B cell (primary cell): ENCODE measurements at regions not wholly inside any gene's neighbourhood (a gene's known extent, or its start where the extent isn't known, plus 50 kb on each side); places are given as distances from the start of the nearest gene placed in this dataset.

Source experiments
- ATAC-seq: fragments of 200-7000 bp; cut with Tn5 transposase; one replicate; pipeline ENCODE4 v1.10.0; 2021; ENCODE audit warnings: low read depth, mild to moderate bottlenecking, moderate number of reproducible peaks, moderate library complexity
- CTCF ChIA-PET: fragments of 350-600 bp; sonication (Branson Sonifier 250); formaldehyde crosslinking; loops from one replicate; lab custom pipeline; 2021; ENCODE audit warnings: antibody characterized with exemption, inconsistent platforms; lab: Charles Lee
- POLR2A ChIA-PET: fragments of 350-600 bp; sonication (Branson Sonifier 250); formaldehyde crosslinking; loops from one replicate; lab custom pipeline; 2021; ENCODE audit warnings: antibody characterized with exemption; lab: Charles Lee
- DNase-seq: peaks from one replicate; pipeline ENCODE4 v3.0.0; 2013
- H2AFZ ChIP-seq: 2 replicates; pipeline ENCODE4 v1.6.1; 2012; ENCODE audit warnings: mild to moderate bottlenecking, low read depth, low read length; ENCODE audit not compliant: insufficient read depth, poor library complexity, severe bottlenecking
- H3K27ac ChIP-seq, 2 donors: 1 replicate in 1 of 2; 2 replicates in 1 of 2; pipeline ENCODE4 v1.5.1; 2012 to 2013; ENCODE audit warnings: low read length in 2 of 2, mild to moderate bottlenecking in 2 of 2, moderate library complexity in 1 of 2
- H3K27me3 ChIP-seq, 4 experiments: fragments of 200-600 bp in 1 of 4; sonication (generic) in 1 of 4; replicated peaks in 1 of 4; 1 replicate in 2 of 4; 2 replicates in 2 of 4; pipeline versions ENCODE4 v1.6.1 to v1.7.0; 2013 to 2016; ENCODE audit warnings: low read length in 3 of 4, mild to moderate bottlenecking in 2 of 4, mixed read lengths in 1 of 4, moderate library complexity in 1 of 4; ENCODE audit not compliant: insufficient read depth in 4 of 4, control insufficient read depth in 3 of 4; ENCODE audit errors: control extremely low read depth in 1 of 4
- H3K36me3 ChIP-seq, 2 experiments: replicated peaks in 1 of 2; 1 replicate in 1 of 2; 2 replicates in 1 of 2; pipeline versions ENCODE4 v1.6.1 to v1.7.1; 2013; ENCODE audit warnings: low read length in 1 of 2; ENCODE audit not compliant: insufficient read depth in 2 of 2, control insufficient read depth in 1 of 2; ENCODE audit errors: control extremely low read depth in 1 of 2, extremely low read depth in 1 of 2
- H3K4me1 ChIP-seq, 2 donors: fragments of 200-600 bp in 1 of 2; sonication (generic) in 1 of 2; 1 replicate in 1 of 2; 2 replicates in 1 of 2; pipeline versions ENCODE4 v1.5.1 to v1.6.1; 2013 to 2017; ENCODE audit warnings: low read length in 2 of 2; ENCODE audit not compliant: control insufficient read depth in 2 of 2, insufficient read depth in 2 of 2
- H3K4me2 ChIP-seq: replicated peaks from 2 replicates; pipeline ENCODE3; 2012; ENCODE audit warnings: mild to moderate bottlenecking, low read depth, low read length; ENCODE audit not compliant: poor library complexity, severe bottlenecking
- H3K4me3 ChIP-seq, 5 experiments: fragments of 200-600 bp in 1 of 5; sonication (generic) in 1 of 5; 1 replicate in 3 of 5; 2 replicates in 2 of 5; pipeline versions ENCODE4 v1.5.1 to v1.7.0; 2011 to 2016; ENCODE audit warnings: low read length in 4 of 5, mild to moderate bottlenecking in 4 of 5, low read depth in 2 of 5, control low read depth in 1 of 5, moderate library complexity in 1 of 5; ENCODE audit not compliant: insufficient read depth in 1 of 5; ENCODE audit errors: control extremely low read depth in 1 of 5, extremely low read depth in 1 of 5
- H3K79me2 ChIP-seq: fragments of 200-600 bp; sonication (generic); one replicate; pipeline ENCODE4 v1.6.0; 2016; ENCODE audit warnings: low read length; ENCODE audit not compliant: control insufficient read depth, insufficient read depth
- H3K9ac ChIP-seq: fragments of 200-600 bp; sonication (generic); 2 replicates; pipeline ENCODE4 v1.6.1; 2017; ENCODE audit warnings: mild to moderate bottlenecking, low read length, moderate library complexity
- H3K9me3 ChIP-seq, 3 donors: one replicate each; pipeline versions ENCODE4 v1.6.1 to v1.7.1; 2013; ENCODE audit warnings: low read length in 2 of 3; ENCODE audit not compliant: control insufficient read depth in 2 of 3, insufficient read depth in 1 of 3; ENCODE audit errors: control extremely low read depth in 1 of 3
- H4K20me1 ChIP-seq: 2 replicates; pipeline ENCODE4 v1.6.0; 2012; ENCODE audit warnings: mild to moderate bottlenecking, low read length; ENCODE audit not compliant: insufficient read depth, control insufficient read depth, poor library complexity, severe bottlenecking
- H3K27ac Mint-ChIP-seq: one replicate; pipeline ENCODE4 v1.8.0; 2021; ENCODE audit warnings: mixed read lengths
- H3K27me3 Mint-ChIP-seq: one replicate; pipeline ENCODE4 v1.8.0; 2021; ENCODE audit warnings: mixed read lengths
- H3K4me1 Mint-ChIP-seq: one replicate; pipeline ENCODE4 v1.8.0; 2021; ENCODE audit warnings: mixed read lengths
- H3K4me3 Mint-ChIP-seq: one replicate; pipeline ENCODE4 v1.8.0; 2021; ENCODE audit warnings: mixed read lengths
- H3K9me3 Mint-ChIP-seq: one replicate; pipeline ENCODE4 v1.8.0; 2022; ENCODE audit warnings: mixed read lengths; ENCODE audit not compliant: insufficient read depth
- CTCF ChIP-seq: fragments of 200-600 bp; IDR thresholded peaks from one replicate; pipeline ENCODE4 v1.8.0; 2022; ENCODE audit warnings: antibody characterized with exemption, mild to moderate bottlenecking
- EZH2 ChIP-seq: IDR thresholded peaks from 2 replicates; pipeline ENCODE4 v1.6.1; 2012; ENCODE audit warnings: borderline replicate concordance, low read depth, mild to moderate bottlenecking, moderate library complexity, low read length; ENCODE audit not compliant: insufficient read depth, poor library complexity, severe bottlenecking
- WGBS: methylation state at CpG from one replicate; pipeline ENCODE4 v1.1.5; 2013; ENCODE audit warnings: missing lambda C conversion rate; ENCODE audit not compliant: insufficient coverage; 5-methylcytosine and 5-hydroxymethylcytosine counted together
- intact Hi-C: fragments of 100-400 bp; cut with micrococcal nuclease; formaldehyde crosslinking; loops from one replicate; pipeline ENCODE4 v1.10.0; 2022

DNA sequence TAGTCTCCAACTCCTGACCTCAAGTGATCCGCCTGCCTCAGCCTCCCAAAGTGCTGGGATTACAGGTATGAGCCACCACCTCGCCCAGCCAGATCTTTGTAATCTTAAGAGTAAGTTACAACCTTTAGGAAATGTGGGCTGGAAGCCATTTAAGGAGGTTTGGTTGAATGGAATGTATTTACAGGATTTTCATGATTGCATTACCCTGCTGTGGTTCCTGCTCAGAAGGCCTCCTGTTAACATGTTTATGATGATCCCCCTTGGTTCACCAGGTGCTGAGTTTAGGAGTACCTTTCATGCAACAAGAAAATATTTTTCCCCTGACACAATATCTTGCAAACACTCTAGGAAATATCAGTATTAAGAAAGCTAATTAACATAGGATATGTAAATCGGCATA lies 187.4 kb upstream of the SH3BP4 start:
- no peak overlapping the region for H3K4me3 Mint-ChIP-seq
- H3K4me1 Mint-ChIP-seq: no peaks in the 10 kb centered on the region
- H3K9me3 Mint-ChIP-seq: peaks cover 8% of the 10 kb centered on the region
- H4K20me1 ChIP-seq: no peaks in the 10 kb centered on the region
- H3K9ac ChIP-seq: no peak overlapping the region
- intact Hi-C loops: no loop called here
- H3K27ac Mint-ChIP-seq: no peak overlapping the region
- H3K4me2 ChIP-seq: no peak overlapping the region
- H3K36me3 ChIP-seq: no peaks in the 10 kb centered on the region
- no peaks in the 10 kb centered on the region for H3K79me2 ChIP-seq
- ChIA-PET POLR2A (no interaction called here), CTCF (no interaction called here)
- peaks cover 30% of the 10 kb centered on the region for H3K27me3 Mint-ChIP-seq
- DNase-seq: no peak
- no peak overlapping the region for H3K27ac ChIP-seq
- no peaks in the 10 kb centered on the region for H3K4me1 ChIP-seq
- WGBS: no CpG with 5 or more reads among the region's 3 CpGs
- no peak overlapping the region for H2AFZ ChIP-seq
- TF ChIP-seq CTCF (no peak), EZH2 (no peak)
- H3K4me3 ChIP-seq: no peak overlapping the region
- H3K9me3 ChIP-seq: peaks cover 3 to 5% (median 3%) of the 10 kb centered on the region in 3 donors
- H3K27me3 ChIP-seq: no peaks in the 10 kb centered on the region
- ATAC-seq: no peak

- Mint-ChIP-seq H3K9me3 (peaks cover 8% of the 10 kb centered on the region), H3K27me3 (peaks cover 33% of the 10 kb centered on the region), H3K4me1 (no peaks in the 10 kb centered on the region), H3K27ac (no peak overlapping the region), H3K4me3 (no peak overlapping the region)
- Histone ChIP-seq H2AFZ (no peak overlapping the region), H4K20me1 (no peaks in the 10 kb centered on the region), H3K79me2 (no peaks in the 10 kb centered on the region), H3K27me3 (no peaks in the 10 kb centered on the region), H3K4me1 (no peaks in the 10 kb centered on the region), H3K9me3 (peaks cover 3 to 5% (median 3%) of the 10 kb centered on the region in 3 donors), H3K36me3 (no peaks in the 10 kb centered on the region), H3K9ac (no peak overlapping the region), H3K4me2 (no peak overlapping the region), H3K27ac (no peak overlapping the region), H3K4me3 (no peak overlapping the region)
- intact Hi-C loops: no loop called here
- DNase-seq (no peak), ATAC-seq (no peak)
- WGBS: 72% methylated on average over 6 of the region's 13 CpGs
- POLR2A ChIA-PET: no interaction called here
- TF ChIP-seq EZH2: no peak
- TF ChIP-seq CTCF: no peak
- CTCF ChIA-PET: no interaction called here
Observed at GRCh38 chr2:234763002-234763873, 188.6 kb upstream of the SH3BP4 start.
